H1 (cell line): ENCODE measurements at regions not wholly inside any gene's neighbourhood (a gene's known extent, or its start where the extent isn't known, plus 50 kb on each side); places are given as distances from the start of the nearest gene placed in this dataset.

Source experiments
- CTCF ChIA-PET: fragments of 300-600 bp; sonication (Branson Sonifier 250); formaldehyde crosslinking; loops from one replicate; lab custom pipeline; 2021; ENCODE audit not compliant: partially characterized antibody; lab: Charles Lee
- POLR2A ChIA-PET: fragments of 300-600 bp; sonication (Branson Sonifier 250); formaldehyde crosslinking; loops from one replicate; lab custom pipeline; 2021; ENCODE audit warnings: inconsistent platforms; ENCODE audit not compliant: partially characterized antibody; lab: Charles Lee
- DNase-seq, 2 experiments: peaks; one replicate each; pipeline versions ENCODE4 v3.0.0 to v3.0.0-alpha.2; 2010 to 2022; ENCODE audit warnings: low spot score in 2 of 2, low read depth in 1 of 2, mixed read lengths in 1 of 2
- FAIRE-seq: peaks from 2 replicates; lab custom pipeline; 2011; peaks lifted over from hg19 to GRCh38; lab: Jason Lieb, UNC
- H2AFZ ChIP-seq: 2 replicates; pipeline ENCODE4 v1.8.1; 2012; ENCODE audit warnings: low read length, inconsistent platforms
- H2AK5ac ChIP-seq: 2 replicates; pipeline ENCODE4 v1.6.1; 2013; ENCODE audit warnings: low read depth, low read length
- H2BK120ac ChIP-seq: replicated peaks from 2 replicates; pipeline ENCODE3; 2013; ENCODE audit warnings: low read depth, low read length, inconsistent platforms
- H2BK12ac ChIP-seq: 2 replicates; pipeline ENCODE4 v1.6.1; 2013; ENCODE audit warnings: low read depth, low read length
- H2BK15ac ChIP-seq: 2 replicates; pipeline ENCODE4 v1.6.1; 2013; ENCODE audit warnings: low read length
- H2BK20ac ChIP-seq: 2 replicates; pipeline ENCODE4 v1.6.1; 2013; ENCODE audit warnings: low read length
- H2BK5ac ChIP-seq: 2 replicates; pipeline ENCODE4 v1.6.1; 2013; ENCODE audit warnings: low read depth, low read length
- H3K14ac ChIP-seq: 2 replicates; pipeline ENCODE4 v1.6.1; 2013; ENCODE audit warnings: inconsistent platforms; ENCODE audit not compliant: insufficient read length
- H3K18ac ChIP-seq: 2 replicates; pipeline ENCODE4 v1.6.1; 2013; ENCODE audit warnings: low read length; ENCODE audit errors: extremely low read depth
- H3K23ac ChIP-seq: 2 replicates; pipeline ENCODE4 v1.6.1; 2013; ENCODE audit warnings: inconsistent platforms; ENCODE audit not compliant: insufficient read length
- H3K23me2 ChIP-seq: 2 replicates; pipeline ENCODE4 v1.6.1; 2013; ENCODE audit warnings: low read depth, low read length
- H3K27ac ChIP-seq: 2 replicates; pipeline ENCODE4 v1.6.1; 2011; ENCODE audit warnings: low read depth, low read length, inconsistent platforms
- H3K27me3 ChIP-seq, 4 experiments: replicated peaks in 1 of 4; 1 replicate in 1 of 4; 2 replicates in 3 of 4; pipeline versions ENCODE4 v1.6.1 to v1.8.1; 2011 to 2013; ENCODE audit warnings: low read length in 3 of 4, mild to moderate bottlenecking in 3 of 4, inconsistent platforms in 2 of 4, mixed read lengths in 2 of 4, moderate library complexity in 1 of 4; ENCODE audit not compliant: control insufficient read depth in 3 of 4, insufficient read depth in 3 of 4; ENCODE audit errors: extremely low read depth in 1 of 4
- H3K36me3 ChIP-seq, 4 experiments: 2 replicates each; pipeline versions ENCODE4 v1.6.1 to v1.8.1; 2011 to 2013; ENCODE audit warnings: mild to moderate bottlenecking in 4 of 4, low read length in 3 of 4, moderate library complexity in 2 of 4, control low read depth in 1 of 4, inconsistent platforms in 1 of 4; ENCODE audit not compliant: insufficient read depth in 4 of 4, control insufficient read depth in 2 of 4
- H3K4ac ChIP-seq: replicated peaks from 2 replicates; pipeline ENCODE3; 2013; ENCODE audit warnings: low read length, low read depth, mixed read lengths, inconsistent platforms; ENCODE audit not compliant: insufficient read length
- H3K4me1 ChIP-seq, 4 experiments: replicated peaks in 1 of 4; 1 replicate in 1 of 4; 2 replicates in 3 of 4; pipeline versions ENCODE4 v1.6.1 to v1.8.1; 2011 to 2013; ENCODE audit warnings: low read length in 3 of 4, inconsistent platforms in 2 of 4, mixed read lengths in 1 of 4; ENCODE audit not compliant: insufficient read depth in 4 of 4, control insufficient read depth in 3 of 4
- H3K4me2 ChIP-seq, 2 experiments: 2 replicates each; pipeline versions ENCODE4 v1.6.1 to v1.8.1; 2011 to 2013; ENCODE audit warnings: low read depth in 2 of 2, low read length in 2 of 2, control low read depth in 1 of 2, inconsistent platforms in 1 of 2, mild to moderate bottlenecking in 1 of 2; ENCODE audit not compliant: insufficient read depth in 1 of 2
- H3K4me3 ChIP-seq, 4 experiments: fragments of 200-600, 300-600 bp in 1 of 4; sonication (generic), shearing (Covaris generic), sonication (Bioruptor Twin) in 1 of 4; 2 replicates each; pipeline versions ENCODE4 v1.5.1 to v1.8.1; 2011 to 2016; ENCODE audit warnings: low read length in 4 of 4, low read depth in 3 of 4, control low read depth in 2 of 4, inconsistent platforms in 2 of 4, mild to moderate bottlenecking in 2 of 4, mixed read lengths in 1 of 4, moderate library complexity in 1 of 4; ENCODE audit not compliant: insufficient read depth in 2 of 4; ENCODE audit errors: extremely low read depth in 1 of 4
- H3K56ac ChIP-seq: replicated peaks from 2 replicates; pipeline ENCODE3; 2013; ENCODE audit warnings: low read depth, mild to moderate bottlenecking, mixed read lengths, low read length, inconsistent platforms; ENCODE audit not compliant: insufficient read length
- H3K79me1 ChIP-seq: 2 replicates; pipeline ENCODE4 v1.6.1; 2013; ENCODE audit warnings: low read depth, low read length, control low read depth
- H3K79me2 ChIP-seq, 2 experiments: 2 replicates each; pipeline versions ENCODE4 v1.6.1 to v1.8.1; 2012 to 2013; ENCODE audit warnings: low read length in 2 of 2, mild to moderate bottlenecking in 2 of 2, inconsistent platforms in 1 of 2; ENCODE audit not compliant: insufficient read depth in 2 of 2, control insufficient read depth in 1 of 2
- H3K9ac ChIP-seq, 4 experiments: replicated peaks in 1 of 4; 1 replicate in 1 of 4; 2 replicates in 3 of 4; pipeline versions ENCODE4 v1.6.1 to v1.8.1; 2011 to 2013; ENCODE audit warnings: low read depth in 3 of 4, low read length in 3 of 4, control low read depth in 2 of 4, mild to moderate bottlenecking in 2 of 4, moderate library complexity in 2 of 4, inconsistent platforms in 1 of 4; ENCODE audit errors: extremely low read depth in 1 of 4
- H3K9me3 ChIP-seq, 2 experiments: 2 replicates each; pipeline versions ENCODE4 v1.6.1 to v1.8.1; 2012 to 2013; ENCODE audit warnings: mild to moderate bottlenecking in 2 of 2, moderate library complexity in 2 of 2, control low read depth in 1 of 2, inconsistent platforms in 1 of 2, low read depth in 1 of 2, low read length in 1 of 2, mixed read lengths in 1 of 2; ENCODE audit not compliant: insufficient read depth in 2 of 2
- H4K20me1 ChIP-seq, 2 experiments: replicated peaks in 1 of 2; 2 replicates each; pipeline versions ENCODE3 to v1.8.1; 2011 to 2013; ENCODE audit warnings: inconsistent platforms in 2 of 2, low read length in 2 of 2, mild to moderate bottlenecking in 1 of 2; ENCODE audit not compliant: insufficient read depth in 2 of 2, control insufficient read depth in 1 of 2
- H4K5ac ChIP-seq: 2 replicates; pipeline ENCODE4 v1.6.1; 2013; ENCODE audit warnings: low read length, low read depth, mixed read lengths, inconsistent platforms; ENCODE audit not compliant: insufficient read length
- H4K8ac ChIP-seq: 2 replicates; pipeline ENCODE4 v1.8.0; 2013; ENCODE audit warnings: mild to moderate bottlenecking, moderate library complexity, low read length, inconsistent platforms; ENCODE audit not compliant: insufficient read depth; ENCODE audit errors: extremely low read depth
- H4K91ac ChIP-seq: replicated peaks from 2 replicates; pipeline ENCODE3; 2013; ENCODE audit warnings: low read length, mixed read lengths, inconsistent platforms; ENCODE audit not compliant: insufficient read length
- BACH1 ChIP-seq: IDR thresholded peaks from 2 replicates; pipeline ENCODE4 v1.6.1; 2012; ENCODE audit warnings: low read length, improper control_type of control experiment
- CHD2 ChIP-seq: IDR thresholded peaks from 2 replicates; pipeline ENCODE4 v1.6.1; 2012; ENCODE audit warnings: low read length, improper control_type of control experiment
- HDAC6 ChIP-seq: IDR thresholded peaks from one replicate; pipeline ENCODE4 v1.7.1; 2012; ENCODE audit warnings: low read depth, mild to moderate bottlenecking, inconsistent platforms, low read length, moderate library complexity
- PHF8 ChIP-seq: fragments of 200-600 bp; sonication (generic); conservative IDR thresholded peaks from 2 replicates; pipeline ENCODE4 v1.7.1; 2012; ENCODE audit warnings: low read depth, mild to moderate bottlenecking, inconsistent platforms, low read length, moderate library complexity
- POU5F1 ChIP-seq: IDR thresholded peaks from 2 replicates; pipeline ENCODE4 v1.6.1; 2011; ENCODE audit warnings: low read depth, mild to moderate bottlenecking, low read length, moderate library complexity
- RXRA ChIP-seq: IDR thresholded peaks from 2 replicates; pipeline ENCODE4 v1.6.1; 2011; ENCODE audit warnings: low read depth, mild to moderate bottlenecking, low read length, moderate library complexity; ENCODE audit not compliant: insufficient read depth
- SP2 ChIP-seq: IDR thresholded peaks from 2 replicates; pipeline ENCODE4 v1.6.1; 2012; ENCODE audit warnings: mild to moderate bottlenecking, low read length, inconsistent platforms
- TBP ChIP-seq: IDR thresholded peaks from 2 replicates; pipeline ENCODE4 v1.6.1; 2011; ENCODE audit warnings: low read depth, low read length, improper control_type of control experiment
- YY1 ChIP-seq: IDR thresholded peaks from 2 replicates; pipeline ENCODE4 v1.6.1; 2011; ENCODE audit warnings: low read depth, mild to moderate bottlenecking, low read length
- WGBS, 2 experiments: shearing (Covaris generic) in 1 of 2; methylation state at CpG; one replicate each; pipeline versions ENCODE4 v1.1.6 to v1.1.7; 2013 to 2015; ENCODE audit warnings: low lambda C conversion rate in 2 of 2, mixed read lengths in 2 of 2, inconsistent platforms in 1 of 2, low coverage in 1 of 2, missing lambda C conversion rate in 1 of 2; ENCODE audit not compliant: insufficient replicate concordance in 2 of 2, insufficient coverage in 1 of 2, insufficient read length in 1 of 2; ENCODE audit errors: extremely low coverage in 1 of 2, missing lambda C conversion rate in 1 of 2; 5-methylcytosine and 5-hydroxymethylcytosine counted together

- Histone ChIP-seq H2BK15ac (no peak overlapping the region), H3K4me3 (no peak overlapping the region), H2BK20ac (no peak overlapping the region), H2BK12ac (no peak overlapping the region), H2BK5ac (no peak overlapping the region), H4K5ac (no peak overlapping the region), H3K4me2 (no peak overlapping the region), H2BK120ac (no peak overlapping the region), H3K36me3 (no peaks in the 10 kb centered on the region), H4K91ac (no peak overlapping the region)
- no peak for DNase-seq
- TF ChIP-seq RXRA (no peak), CHD2 (no peak), PHF8 (no peak), TBP (no peak), SP2 (no peak), BACH1 (no peak), POU5F1 (no peak), HDAC6 (no peak), YY1 (no peak)
- TF ChIP-seq, all 59 proteins: peak for 0
- no peak overlapping the region for H2AK5ac ChIP-seq
- no peaks in the 10 kb centered on the region for H4K20me1 ChIP-seq
- H4K8ac ChIP-seq, result no peak overlapping the region
- no peak overlapping the region for H3K18ac ChIP-seq
- H3K14ac ChIP-seq, result no peak overlapping the region
- H3K79me2 ChIP-seq, result no peaks in the 10 kb centered on the region
- no peak overlapping the region for H3K9ac ChIP-seq
- H3K23ac ChIP-seq, result no peak overlapping the region
- no peak for FAIRE-seq
- no peak overlapping the region for H3K4ac ChIP-seq
- H3K9me3 ChIP-seq, result no peaks in the 10 kb centered on the region
- H3K4me1 ChIP-seq, result peaks cover 0 to 2% (median 1%) of the 10 kb centered on the region in 4 experiments; a peak in 2 of 7 replicates
- no peak overlapping the region for H3K56ac ChIP-seq
- no peaks in the 10 kb centered on the region for H3K79me1 ChIP-seq
- no peak overlapping the region for H2AFZ ChIP-seq
- ChIA-PET CTCF (interaction anchor here (0.8 to 2.0 kb wide), 4 partner anchors 8 to 73 kb away, joined by 3 to 8 read pairs (median 4); no protein-coding TSS in a partner anchor), POLR2A (no interaction called here)
- no peaks in the 10 kb centered on the region for H3K27me3 ChIP-seq
- 95% methylated on average over 5 of the region's 5 CpGs; no CpG with 5 or more reads in 1 of the 2 experiments for WGBS, 2 experiments
- no peaks in the 10 kb centered on the region for H3K23me2 ChIP-seq
- H3K27ac ChIP-seq, result no peak overlapping the region
Measured at GRCh38 chr1:91585502-91585901, 84.9 kb downstream of the CDC7 start.
